ENCODE measurements at regions not wholly inside any gene's neighbourhood (a gene's known extent, or its start where the extent isn't known, plus 50 kb on each side); places are given as distances from the start of the nearest gene placed in this dataset.

GRCh38 chr21:16983420-16983819 lies 529.4 kb upstream of the CXADR start:
- Histone ChIP-seq H3K27ac (ENCODE audit: low read length) (no peak overlapping the region), H3K36me3 (replicated peaks; ENCODE audit: low read depth, low read length) (no peaks in the 10 kb centered on the region), H4K20me1 (ENCODE audit: insufficient read depth, low read length) (no peaks in the 10 kb centered on the region), H3K4me2 (ENCODE audit: low read length) (no peak overlapping the region), H3K79me2 (ENCODE audit: low read length) (no peaks in the 10 kb centered on the region), H3K9ac (ENCODE audit: low read length) (no peak overlapping the region), H3K4me1 (ENCODE audit: low read length) (no peaks in the 10 kb centered on the region), H2AFZ (ENCODE audit: low read depth, low read length) (no peak overlapping the region), H3K9me3 (ENCODE audit: insufficient read depth, low read length) (no peaks in the 10 kb centered on the region), H3K4me3 (ENCODE audit: low read length) (no peak overlapping the region), H3K27me3 (ENCODE audit: low read depth, low read length) (no peaks in the 10 kb centered on the region)
- no peak for TF ChIP-seq EZH2phosphoT487 (IDR thresholded peaks at IDR 0.05; ENCODE audit: low read depth)
- TF ChIP-seq, protein P1, sequence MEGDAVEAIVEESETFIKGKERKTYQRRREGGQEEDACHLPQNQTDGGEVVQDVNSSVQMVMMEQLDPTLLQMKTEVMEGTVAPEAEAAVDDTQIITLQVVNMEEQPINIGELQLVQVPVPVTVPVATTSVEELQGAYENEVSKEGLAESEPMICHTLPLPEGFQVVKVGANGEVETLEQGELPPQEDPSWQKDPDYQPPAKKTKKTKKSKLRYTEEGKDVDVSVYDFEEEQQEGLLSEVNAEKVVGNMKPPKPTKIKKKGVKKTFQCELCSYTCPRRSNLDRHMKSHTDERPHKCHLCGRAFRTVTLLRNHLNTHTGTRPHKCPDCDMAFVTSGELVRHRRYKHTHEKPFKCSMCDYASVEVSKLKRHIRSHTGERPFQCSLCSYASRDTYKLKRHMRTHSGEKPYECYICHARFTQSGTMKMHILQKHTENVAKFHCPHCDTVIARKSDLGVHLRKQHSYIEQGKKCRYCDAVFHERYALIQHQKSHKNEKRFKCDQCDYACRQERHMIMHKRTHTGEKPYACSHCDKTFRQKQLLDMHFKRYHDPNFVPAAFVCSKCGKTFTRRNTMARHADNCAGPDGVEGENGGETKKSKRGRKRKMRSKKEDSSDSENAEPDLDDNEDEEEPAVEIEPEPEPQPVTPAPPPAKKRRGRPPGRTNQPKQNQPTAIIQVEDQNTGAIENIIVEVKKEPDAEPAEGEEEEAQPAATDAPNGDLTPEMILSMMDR (IDR thresholded peaks at IDR 0.05; ENCODE audit: low read depth, low read length): no peak

GRCh38 chr21:16992448-16992847 lies 520.4 kb upstream of the CXADR start:
- Histone ChIP-seq H4K20me1 (ENCODE audit: insufficient read depth, low read length) (no peaks in the 10 kb centered on the region), H3K9ac (ENCODE audit: low read length) (no peak overlapping the region), H3K27me3 (ENCODE audit: low read depth, low read length) (no peaks in the 10 kb centered on the region), H3K27ac (ENCODE audit: low read length) (no peak overlapping the region), H3K4me2 (ENCODE audit: low read length) (no peak overlapping the region), H2AFZ (ENCODE audit: low read depth, low read length) (no peak overlapping the region), H3K9me3 (ENCODE audit: insufficient read depth, low read length) (no peaks in the 10 kb centered on the region), H3K79me2 (ENCODE audit: low read length) (no peaks in the 10 kb centered on the region), H3K4me1 (ENCODE audit: low read length) (no peaks in the 10 kb centered on the region), H3K36me3 (replicated peaks; ENCODE audit: low read depth, low read length) (no peaks in the 10 kb centered on the region), H3K4me3 (ENCODE audit: low read length) (no peak overlapping the region)
- no peak for TF ChIP-seq EZH2phosphoT487 (IDR thresholded peaks at IDR 0.05; ENCODE audit: low read depth)
- TF ChIP-seq, protein P1 (IDR thresholded peaks at IDR 0.05; ENCODE audit: low read depth, low read length): no peak

- Histone ChIP-seq H3K36me3 (replicated peaks; ENCODE audit: low read depth, low read length) (no peaks in the 10 kb centered on the region), H3K4me1 (ENCODE audit: low read length) (no peaks in the 10 kb centered on the region), H3K79me2 (ENCODE audit: low read length) (no peaks in the 10 kb centered on the region), H3K4me2 (ENCODE audit: low read length) (no peak overlapping the region), H3K27ac (ENCODE audit: low read length) (no peak overlapping the region), H3K9ac (ENCODE audit: low read length) (no peak overlapping the region), H3K9me3 (ENCODE audit: insufficient read depth, low read length) (no peaks in the 10 kb centered on the region), H4K20me1 (ENCODE audit: insufficient read depth, low read length) (no peaks in the 10 kb centered on the region), H3K27me3 (ENCODE audit: low read depth, low read length) (no peaks in the 10 kb centered on the region), H3K4me3 (ENCODE audit: low read length) (no peak overlapping the region), H2AFZ (ENCODE audit: low read depth, low read length) (no peak overlapping the region)
- no peak for TF ChIP-seq EZH2phosphoT487 (IDR thresholded peaks at IDR 0.05; ENCODE audit: low read depth)
- TF ChIP-seq, protein P1 (IDR thresholded peaks at IDR 0.05; ENCODE audit: low read depth, low read length): no peak
Observed at GRCh38 chr21:16993416-16994038, 519.3 kb upstream of the CXADR start.

DNA sequence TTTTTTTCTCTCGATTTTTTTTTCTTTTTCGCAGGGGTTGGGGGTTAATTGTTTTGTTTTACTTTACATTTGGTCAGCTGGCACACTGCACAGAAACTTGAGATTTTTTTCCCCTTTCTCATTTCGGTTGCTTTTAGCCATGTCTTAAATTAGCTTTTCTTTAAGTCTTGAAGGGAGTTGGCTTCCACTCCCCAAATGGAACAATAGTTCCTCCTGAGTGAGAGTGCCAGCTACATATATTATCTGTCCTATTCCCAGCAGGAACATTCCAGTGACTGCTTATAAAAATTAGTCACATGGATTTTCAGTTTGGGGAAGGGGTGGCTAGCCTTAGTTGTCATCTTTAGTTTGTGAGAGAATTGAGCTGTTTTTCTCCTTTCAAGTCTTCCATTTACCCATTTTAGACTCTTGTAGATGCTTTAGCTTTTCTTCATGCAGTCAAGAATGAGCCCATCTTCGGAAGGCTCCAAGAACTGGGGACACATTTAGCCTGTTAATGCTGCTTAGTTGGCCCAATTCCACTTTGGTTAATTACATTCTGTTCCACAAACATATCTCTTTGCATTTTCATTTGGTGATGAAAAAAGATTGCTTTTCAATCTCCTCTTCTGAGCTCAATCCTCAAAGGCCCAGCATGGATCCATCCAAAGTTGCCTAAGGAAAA lies 510.1 kb upstream of the CXADR start:
- H3K4me2 ChIP-seq (ENCODE audit: low read length): no peak overlapping the region
- no peaks in the 10 kb centered on the region for H3K9me3 ChIP-seq (ENCODE audit: insufficient read depth, low read length)
- H2AFZ ChIP-seq (ENCODE audit: low read depth, low read length): no peak overlapping the region
- H3K27me3 ChIP-seq (ENCODE audit: low read depth, low read length): no peaks in the 10 kb centered on the region
- no peaks in the 10 kb centered on the region for H3K36me3 ChIP-seq (replicated peaks; ENCODE audit: low read depth, low read length)
- H3K4me3 ChIP-seq (ENCODE audit: low read length): no peak overlapping the region
- H3K9ac ChIP-seq (ENCODE audit: low read length): no peak overlapping the region
- no peak overlapping the region for H3K27ac ChIP-seq (ENCODE audit: low read length)
- no peaks in the 10 kb centered on the region for H3K79me2 ChIP-seq (ENCODE audit: low read length)
- H3K4me1 ChIP-seq (ENCODE audit: low read length): no peaks in the 10 kb centered on the region
- no peaks in the 10 kb centered on the region for H4K20me1 ChIP-seq (ENCODE audit: insufficient read depth, low read length)
- no peak for TF ChIP-seq EZH2phosphoT487 (IDR thresholded peaks at IDR 0.05; ENCODE audit: low read depth)
- TF ChIP-seq, protein P1 (IDR thresholded peaks at IDR 0.05; ENCODE audit: low read depth, low read length): no peak
